HG02981 (cell line): ENCODE measurements at regions not wholly inside any gene's neighbourhood (a gene's known extent, or its start where the extent isn't known, plus 50 kb on each side); places are given as distances from the start of the nearest gene placed in this dataset.
"Not testable (repeated sequence)": the region's sequence is repeated elsewhere in the genome, so short reads cannot be mapped to it uniquely, and the experiment has no call there.

ENCODE experiments used
- ATAC-seq: cut with Tn5 transposase; IDR thresholded peaks from one replicate; pipeline ENCODE4 v1.9.1; 2021; ENCODE audit warnings: mild to moderate bottlenecking, moderate library complexity; ENCODE audit not compliant: unreplicated experiment

GRCh38 chr15:20020588-20020987 is 521.0 kb downstream of the GOLGA6L6 start:
- ATAC-seq, result not testable (repeated sequence)

GRCh38 chr15:20019758-20020157 is 521.8 kb downstream of the GOLGA6L6 start:
- not testable (repeated sequence) for ATAC-seq

- not testable (repeated sequence) for ATAC-seq
These were observed 524.0 kb downstream of the GOLGA6L6 start for GRCh38 chr15:20017581-20017980.

GRCh38 chr15:20016941-20017340 is 524.7 kb downstream of the GOLGA6L6 start:
- ATAC-seq, result not testable (repeated sequence)

GRCh38 chr15:20012837-20013236 is 528.8 kb downstream of the GOLGA6L6 start:
- not testable (repeated sequence) for ATAC-seq

GRCh38 chr15:20010759-20011158 is 530.8 kb downstream of the GOLGA6L6 start:
- not testable (repeated sequence) for ATAC-seq

- not testable (repeated sequence) for ATAC-seq
These were observed 532.0 kb downstream of the GOLGA6L6 start for GRCh38 chr15:20009619-20010018.

- not testable (repeated sequence) for ATAC-seq
These were observed 534.3 kb downstream of the GOLGA6L6 start for GRCh38 chr15:20007338-20007737.

- not testable (repeated sequence) for ATAC-seq
These were observed 538.1 kb downstream of the GOLGA6L6 start for GRCh38 chr15:20003471-20003870.

GRCh38 chr15:20002560-20002959 is 539.0 kb downstream of the GOLGA6L6 start:
- ATAC-seq, result not testable (repeated sequence)

GRCh38 chr15:19996574-19997194 is 544.9 kb downstream of the GOLGA6L6 start:
- not testable (repeated sequence) for ATAC-seq

GRCh38 chr15:19995296-19995695 is 546.3 kb downstream of the GOLGA6L6 start:
- not testable (repeated sequence) for ATAC-seq

GRCh38 chr15:19992428-19992827 is 549.2 kb downstream of the GOLGA6L6 start:
- no peak for ATAC-seq

GRCh38 chr15:19988094-19988660 is 553.4 kb downstream of the GOLGA6L6 start:
- ATAC-seq, result no peak

GRCh38 chr15:19987389-19988048 is 554.1 kb downstream of the GOLGA6L6 start:
- no peak for ATAC-seq

GRCh38 chr15:19984101-19984500 is 557.5 kb downstream of the GOLGA6L6 start:
- ATAC-seq, result no peak

GRCh38 chr15:19974998-19975397 is 566.6 kb downstream of the GOLGA6L6 start:
- ATAC-seq, result no peak

- no peak for ATAC-seq
These were observed 567.9 kb downstream of the GOLGA6L6 start for GRCh38 chr15:19973718-19974117.

- not testable (repeated sequence) for ATAC-seq
These were observed 569.0 kb downstream of the GOLGA6L6 start for GRCh38 chr15:19972582-19972981.

GRCh38 chr15:19965574-19965973 is 576.0 kb downstream of the GOLGA6L6 start:
- ATAC-seq, result not testable (repeated sequence)

- ATAC-seq, result not testable (repeated sequence)
These were observed 577.1 kb downstream of the GOLGA6L6 start for GRCh38 chr15:19964480-19964879.
